HepG2 (cell line): ENCODE measurements at regions not wholly inside any gene's neighbourhood (a gene's known extent, or its start where the extent isn't known, plus 50 kb on each side); places are given as distances from the start of the nearest gene placed in this dataset.
"Not testable (repeated sequence)": the region's sequence is repeated elsewhere in the genome, so short reads cannot be mapped to it uniquely, and the experiment has no call there.

Experiments
- ATAC-seq: fragments of 200-7000 bp; cut with Tn5 transposase; 3 replicates; pipeline ENCODE4 v1.9.1; 2020; ENCODE audit warnings: mild to moderate bottlenecking, moderate library complexity
- BruUV-seq: library from RNA; stranded (reverse); fragments of 400-500 nt; replicated peaks from 2 replicates; lab custom pipeline; 2021; lab: Mats Ljungman, UMichigan
- CTCF ChIA-PET: fragments of 300-600 bp; formaldehyde crosslinking; extraction: SDS; loops from one replicate; lab custom pipeline; 2021; ENCODE audit warnings: low total read pairs, inconsistent platforms, low intra/inter-chr PET ratio; lab: Yijun Ruan, JAX
- POLR2A ChIA-PET: fragments of 350-600 bp; sonication (Branson Sonifier 250); formaldehyde crosslinking; loops from one replicate; lab custom pipeline; 2020; ENCODE audit warnings: antibody characterized with exemption, inconsistent platforms; lab: Yijun Ruan, JAX
- DNase-seq: peaks from one replicate; pipeline ENCODE4 v3.0.0-alpha.2; 2015; ENCODE audit warnings: low spot score
- FAIRE-seq: peaks from 3 replicates; lab custom pipeline; 2011; peaks lifted over from hg19 to GRCh38; lab: Jason Lieb, UNC
- H2AFZ ChIP-seq: one replicate; pipeline ENCODE4 v1.6.1; 2011; ENCODE audit warnings: low read length, inconsistent platforms
- H3K27ac ChIP-seq: fragments of 300-600 bp; 3 replicates; pipeline ENCODE4 v1.8.0; 2011; ENCODE audit warnings: mixed run types, mild to moderate bottlenecking, mixed read lengths, low read length, inconsistent platforms; ENCODE audit not compliant: insufficient read depth; ENCODE audit errors: extremely low read length
- H3K27me3 ChIP-seq, 2 experiments: fragments of 200-600 bp in 1 of 2; 2 replicates in 1 of 2; 3 replicates in 1 of 2; pipeline versions ENCODE4 v1.6.0 to v1.8.0; 2011; ENCODE audit warnings: low read length in 2 of 2, mild to moderate bottlenecking in 2 of 2, moderate library complexity in 2 of 2, inconsistent platforms in 1 of 2; ENCODE audit not compliant: insufficient read depth in 2 of 2, control insufficient read depth in 1 of 2
- H3K36me3 ChIP-seq, 2 experiments: fragments of 200-600 bp in 1 of 2; replicated peaks in 1 of 2; 2 replicates in 1 of 2; 3 replicates in 1 of 2; pipeline versions ENCODE4 v1.5.1 to v1.8.0; 2011; ENCODE audit warnings: low read length in 2 of 2, inconsistent platforms in 1 of 2; ENCODE audit not compliant: insufficient read depth in 2 of 2, control insufficient read depth in 1 of 2
- H3K4me1 ChIP-seq: 2 replicates; pipeline ENCODE4 v1.5.1; 2012; ENCODE audit warnings: low read length, inconsistent platforms; ENCODE audit not compliant: insufficient read depth
- H3K4me2 ChIP-seq: 2 replicates; pipeline ENCODE4 v1.6.0; 2011; ENCODE audit warnings: low read depth, low read length, inconsistent platforms
- H3K4me3 ChIP-seq, 3 experiments: fragments of 200-600 bp in 1 of 3; sonication (generic), shearing (Covaris generic) in 1 of 3; replicated peaks in 1 of 3; 2 replicates each; pipeline ENCODE4 v1.5.1; 2011 to 2016; ENCODE audit warnings: low read length in 3 of 3, inconsistent platforms in 2 of 3, low read depth in 2 of 3, mild to moderate bottlenecking in 2 of 3, control low read depth in 1 of 3, mixed read lengths in 1 of 3; ENCODE audit not compliant: insufficient read depth in 1 of 3
- H3K79me2 ChIP-seq: one replicate; pipeline ENCODE4 v1.6.1; 2011; ENCODE audit warnings: low read length, inconsistent platforms; ENCODE audit not compliant: insufficient read depth
- H3K9ac ChIP-seq: 2 replicates; pipeline ENCODE4 v1.6.0; 2011; ENCODE audit warnings: mild to moderate bottlenecking, low read depth, low read length, inconsistent platforms; ENCODE audit not compliant: insufficient read depth
- H3K9me3 ChIP-seq: 2 replicates; pipeline ENCODE4 v1.5.1; 2012; ENCODE audit warnings: mild to moderate bottlenecking, low read length
- H4K20me1 ChIP-seq: 2 replicates; pipeline ENCODE4 v1.6.0; 2011; ENCODE audit warnings: inconsistent platforms, mild to moderate bottlenecking, low read length, moderate library complexity; ENCODE audit not compliant: insufficient read depth
- HIC2 ChIP-seq: sonication (generic); formaldehyde crosslinking; IDR thresholded peaks from 2 replicates; pipeline ENCODE4 v1.9.0; 2022; ENCODE audit warnings: low read depth, missing genetic modification reagents
- HMG20B ChIP-seq: conservative IDR thresholded peaks from 2 replicates; pipeline ENCODE4 v1.6.1; 2016; ENCODE audit warnings: missing genetic modification reagents, missing compliant biosample characterization
- LCORL ChIP-seq, 2 experiments: fragments of 450-650 bp in 1 of 2; sonication (generic) in 1 of 2; formaldehyde crosslinking in 1 of 2; IDR thresholded peaks; 2 replicates each; pipeline versions ENCODE4 v1.5.0 to v1.6.1; 2017 to 2020; ENCODE audit warnings: antibody characterized with exemption in 1 of 2, missing genetic modification reagents in 1 of 2
- NR2C2 ChIP-seq: sonication (generic); formaldehyde crosslinking; IDR thresholded peaks from 2 replicates; pipeline ENCODE4 v1.4.0; 2020; ENCODE audit warnings: missing genetic modification reagents, mild to moderate bottlenecking, moderate library complexity, borderline replicate concordance
- PLRG1 ChIP-seq: fragments of 450-650 bp; conservative IDR thresholded peaks from 2 replicates; pipeline ENCODE4 v1.6.1; 2016
- RARG ChIP-seq: sonication (generic); formaldehyde crosslinking; IDR thresholded peaks from 2 replicates; pipeline ENCODE4 v1.4.0; 2020; ENCODE audit warnings: low read depth, mild to moderate bottlenecking, missing genetic modification reagents
- TFDP1 ChIP-seq: IDR thresholded peaks from 2 replicates; pipeline ENCODE4 v1.6.1; 2016; ENCODE audit warnings: missing compliant biosample characterization, missing genetic modification reagents, borderline replicate concordance
- YEATS2 ChIP-seq: sonication (generic); formaldehyde crosslinking; IDR thresholded peaks from 2 replicates; pipeline ENCODE4 v1.4.0; 2020; ENCODE audit warnings: missing genetic modification reagents, borderline replicate concordance
- ZBTB38 ChIP-seq: sonication (generic); formaldehyde crosslinking; IDR thresholded peaks from 2 replicates; pipeline ENCODE4 v1.5.1; 2020; ENCODE audit warnings: mild to moderate bottlenecking, missing genetic modification reagents
- ZNF33A ChIP-seq: sonication (generic); formaldehyde crosslinking; IDR thresholded peaks from 2 replicates; pipeline ENCODE4 v1.5.1; 2020; ENCODE audit warnings: missing genetic modification reagents, mild to moderate bottlenecking, moderate library complexity, borderline replicate concordance
- ZNF557 ChIP-seq: sonication (generic); formaldehyde crosslinking; IDR thresholded peaks from 2 replicates; pipeline ENCODE4 v1.4.0; 2020; ENCODE audit warnings: missing genetic modification reagents
- ZNF670 ChIP-seq: sonication (generic); formaldehyde crosslinking; IDR thresholded peaks from 2 replicates; pipeline ENCODE4 v1.8.0; 2022; ENCODE audit warnings: mild to moderate bottlenecking, missing genetic modification reagents, borderline replicate concordance
- WGBS: methylation state at CpG from one replicate; pipeline ENCODE4 v1.1.6; 2017; ENCODE audit warnings: low lambda C conversion rate; 5-methylcytosine and 5-hydroxymethylcytosine counted together
- in situ Hi-C: cut with HindIII; loops from 2 replicates; pipeline ENCODE4 v1.10.0; 2017; ENCODE audit warnings: low pct_unique_long_range_greater_than_20kb; ENCODE audit not compliant: extremely low pct_ligation_motif_present
- intact Hi-C: fragments of 100-400 bp; cut with micrococcal nuclease; formaldehyde crosslinking; loops from one replicate; pipeline ENCODE4 v1.10.0; 2022; ENCODE audit not compliant: unreplicated experiment

- H2AFZ ChIP-seq, H3K27me3 ChIP-seq, intact Hi-C loops, ATAC-seq, H3K4me2 ChIP-seq, H3K9me3 ChIP-seq, H3K9ac ChIP-seq, H3K27ac ChIP-seq, H3K4me3 ChIP-seq, in situ Hi-C loops, BruUV-seq, H4K20me1 ChIP-seq, CTCF ChIA-PET, H3K4me1 ChIP-seq, H3K79me2 ChIP-seq, FAIRE-seq, DNase-seq, POLR2A ChIA-PET, H3K36me3 ChIP-seq: not testable (repeated sequence)
- WGBS, result 50% methylated on average over 1 of the region's 1 CpG
These were observed 141.2 kb upstream of the P2RY1 start for GRCh38 chr3:152693521-152694250.

- H4K20me1 ChIP-seq, result no peaks in the 10 kb centered on the region
- 4% methylated on average over 1 of the region's 1 CpG for WGBS
- H2AFZ ChIP-seq, result no peak overlapping the region
- H3K27ac ChIP-seq, result no peak overlapping the region
- intact Hi-C loops (no loop called here), in situ Hi-C loops (no loop called here)
- no TSS peak for BruUV-seq
- no peaks in the 10 kb centered on the region for H3K27me3 ChIP-seq
- no peak overlapping the region for H3K4me2 ChIP-seq
- ATAC-seq, result no peak
- H3K4me3 ChIP-seq, result no peak overlapping the region
- no peaks in the 10 kb centered on the region for H3K4me1 ChIP-seq
- ChIA-PET CTCF (no interaction called here), POLR2A (no interaction called here)
- no peaks in the 10 kb centered on the region for H3K36me3 ChIP-seq
- no peak for DNase-seq
- no peaks in the 10 kb centered on the region for H3K9me3 ChIP-seq
- FAIRE-seq, result no peak
- no peak overlapping the region for H3K9ac ChIP-seq
- H3K79me2 ChIP-seq, result no peaks in the 10 kb centered on the region
- no peak for TF ChIP-seq HMG20B (CRISPR knock-in tag)
- TF ChIP-seq NR2C2 (CRISPR knock-in tag), result no peak
- TF ChIP-seq HIC2 (CRISPR knock-in tag), result no peak
- no peak for TF ChIP-seq RARG
- TF ChIP-seq ZNF33A (CRISPR knock-in tag), result no peak
- TF ChIP-seq ZBTB38 (CRISPR knock-in tag), result no peak
- no peak for TF ChIP-seq YEATS2 (CRISPR knock-in tag)
- TF ChIP-seq LCORL (IDR thresholded peaks at IDR 0.05), result no peak
- no peak for TF ChIP-seq LCORL (CRISPR knock-in tag; IDR thresholded peaks at IDR 0.05)
- no peak for TF ChIP-seq ZNF557 (CRISPR knock-in tag)
- TF ChIP-seq TFDP1 (CRISPR knock-in tag), result no peak
- TF ChIP-seq PLRG1, result no peak
- TF ChIP-seq ZNF670 (CRISPR knock-in tag), result no peak
These were observed 139.1 kb upstream of the P2RY1 start for GRCh38 chr3:152695840-152696239.
